ENCODE measurements at regions not wholly inside any gene's neighbourhood (a gene's known extent, or its start where the extent isn't known, plus 50 kb on each side); places are given as distances from the start of the nearest gene placed in this dataset.

DNA sequence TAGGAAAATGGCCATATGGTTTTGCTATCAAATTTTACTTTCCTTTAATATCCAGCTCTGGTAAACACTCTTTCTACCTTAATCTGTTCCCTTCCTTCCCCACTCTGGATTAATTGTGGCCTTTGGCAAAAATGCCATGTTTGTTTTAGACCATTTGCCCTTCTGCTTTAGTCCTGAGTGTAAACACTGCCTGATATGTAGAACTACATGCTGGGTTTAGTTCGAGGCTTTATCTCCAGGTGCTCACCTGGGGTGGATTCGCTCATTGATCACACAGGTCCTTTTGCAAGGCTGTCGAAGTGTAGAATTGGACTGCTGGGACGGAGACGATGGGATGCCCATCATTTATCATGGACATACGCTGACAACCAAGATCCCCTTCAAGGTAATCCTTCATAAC lies 94.1 kb downstream of the NOC3L start:
- Histone ChIP-seq H3K9me3 (ENCODE audit: control insufficient read depth, insufficient read depth, low read depth, low read length) (no peaks in the 10 kb centered on the region), H3K27ac (ENCODE audit: extremely low read depth, low read depth, low read length) (no peak overlapping the region), H3K4me3 (ENCODE audit: low read depth, low read length) (no peak overlapping the region), H3K4me1 (ENCODE audit: control insufficient read depth, insufficient read depth, low read length) (no peaks in the 10 kb centered on the region; the same call in 1 of the 2 replicates), H3K36me3 (ENCODE audit: control insufficient read depth in 2 of 2, insufficient read depth in 1 of 2, low read length in 2 of 2) (no peaks in the 10 kb centered on the region; a peak in 1 of 3 replicates)
- CTCF ChIA-PET: no interaction called here
- POLR2A ChIA-PET: no interaction called here
- no peak for TF ChIP-seq ZNF433 (tag by site-specific recombination; IDR thresholded peaks at IDR 0.05; ENCODE audit: low read depth)
- TF ChIP-seq ZNF302 (tag by site-specific recombination; IDR thresholded peaks at IDR 0.05; ENCODE audit: low read depth): no peak
- TF ChIP-seq, protein P1, sequence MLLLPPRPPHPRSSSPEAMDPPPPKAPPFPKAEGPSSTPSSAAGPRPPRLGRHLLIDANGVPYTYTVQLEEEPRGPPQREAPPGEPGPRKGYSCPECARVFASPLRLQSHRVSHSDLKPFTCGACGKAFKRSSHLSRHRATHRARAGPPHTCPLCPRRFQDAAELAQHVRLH (tag by site-specific recombination; IDR thresholded peaks at IDR 0.05): no peak
- TF ChIP-seq PRDM1 (tag by site-specific recombination; IDR thresholded peaks at IDR 0.05): no peak
- TF ChIP-seq ZNF274 (IDR thresholded peaks at IDR 0.05; ENCODE audit: low read length): no peak
- no peak for TF ChIP-seq ZNF274 (tag by site-specific recombination; IDR thresholded peaks at IDR 0.05; ENCODE audit: borderline replicate concordance)
- no peak for TF ChIP-seq KLF9 (tag by site-specific recombination; IDR thresholded peaks at IDR 0.05; ENCODE audit: low read depth)
- no peak for TF ChIP-seq HOXC10 (CRISPR knock-in tag; IDR thresholded peaks at IDR 0.05)
- TF ChIP-seq ZBTB8A (tag by site-specific recombination; IDR thresholded peaks at IDR 0.05): no peak
- no peak for TF ChIP-seq ZNF362 (tag by site-specific recombination; IDR thresholded peaks at IDR 0.05)
- no peak for TF ChIP-seq ZBTB7A (tag by site-specific recombination; IDR thresholded peaks at IDR 0.05; ENCODE audit: low read depth)
- no peak for TF ChIP-seq ZNF121 (tag by site-specific recombination; IDR thresholded peaks at IDR 0.05)
- TF ChIP-seq HOXD13 (CRISPR knock-in tag; IDR thresholded peaks at IDR 0.05; ENCODE audit: borderline replicate concordance): no peak
- no peak for TF ChIP-seq ZNF354C (tag by site-specific recombination; IDR thresholded peaks at IDR 0.05; ENCODE audit: borderline replicate concordance, low read depth)
- no peak for TF ChIP-seq ZNF138 (tag by site-specific recombination; IDR thresholded peaks at IDR 0.05; ENCODE audit: borderline replicate concordance)
- no peak for TF ChIP-seq ZNF184 (tag by site-specific recombination; IDR thresholded peaks at IDR 0.05)

GRCh38 chr10:94274142-94274787 lies 88.5 kb downstream of the NOC3L start:
- H3K4me3 ChIP-seq (ENCODE audit: low read depth, low read length): no peak overlapping the region
- no peaks in the 10 kb centered on the region for H3K9me3 ChIP-seq (ENCODE audit: control insufficient read depth, insufficient read depth, low read depth, low read length)
- H3K27ac ChIP-seq (ENCODE audit: extremely low read depth, low read depth, low read length): no peak overlapping the region
- TF ChIP-seq ZNF394 (tag by site-specific recombination; IDR thresholded peaks at IDR 0.05; ENCODE audit: borderline replicate concordance): no peak
- TF ChIP-seq ZNF302 (tag by site-specific recombination; IDR thresholded peaks at IDR 0.05; ENCODE audit: low read depth): no peak
- TF ChIP-seq ZIC2 (tag by site-specific recombination; IDR thresholded peaks at IDR 0.05): no peak
- no peak for TF ChIP-seq ZNF560 (tag by site-specific recombination; IDR thresholded peaks at IDR 0.05; ENCODE audit: borderline replicate concordance)
- no peak for TF ChIP-seq ZNF138 (tag by site-specific recombination; IDR thresholded peaks at IDR 0.05; ENCODE audit: borderline replicate concordance)
- TF ChIP-seq ZNF292 (tag by site-specific recombination; IDR thresholded peaks at IDR 0.05; ENCODE audit: borderline replicate concordance, low read depth): no peak
- TF ChIP-seq REST (tag by site-specific recombination; IDR thresholded peaks at IDR 0.05): no peak
- TF ChIP-seq ZNF529 (tag by site-specific recombination; IDR thresholded peaks at IDR 0.05; ENCODE audit: insufficient replicate concordance): no peak
- CTCF ChIA-PET: interaction anchor here (1.9 kb wide), 1 partner anchor 170 kb away, joined by 6 read pairs; no protein-coding TSS in a partner anchor
- POLR2A ChIA-PET: no interaction called here
- no peaks in the 10 kb centered on the region for H3K4me1 ChIP-seq (ENCODE audit: control insufficient read depth, insufficient read depth, low read length)
- no peaks in the 10 kb centered on the region; a peak in 1 of 3 replicates for H3K36me3 ChIP-seq (ENCODE audit: control insufficient read depth in 2 of 2, insufficient read depth in 1 of 2, low read length in 2 of 2)

All from HEK293 (cell line).